ENCODE measurements at regions not wholly inside any gene's neighbourhood (a gene's known extent, or its start where the extent isn't known, plus 50 kb on each side); places are given as distances from the start of the nearest gene placed in this dataset.

GRCh38 chr7:18239212-18239611 lies 211.6 kb upstream of the PRPS1L1 start:
- TF ChIP-seq ZBTB7A (IDR thresholded peaks at IDR 0.05; ENCODE audit: low read depth) = no peak
- TF ChIP-seq EGR1 (IDR thresholded peaks at IDR 0.05) = no peak
- TF ChIP-seq USF1 (IDR thresholded peaks at IDR 0.05) = no peak
- TF ChIP-seq TEAD4 (IDR thresholded peaks at IDR 0.05) = no peak

- TF ChIP-seq TAF1 (IDR thresholded peaks at IDR 0.05; ENCODE audit: low read depth) (no peak), RAD21 (IDR thresholded peaks at IDR 0.05; ENCODE audit: low read depth) (no peak), EP300 (IDR thresholded peaks at IDR 0.05; ENCODE audit: borderline replicate concordance) (no peak), NFIC (IDR thresholded peaks at IDR 0.05) (no peak), YY1 (IDR thresholded peaks at IDR 0.05; ENCODE audit: low read depth) (no peak), CEBPB (IDR thresholded peaks at IDR 0.05) (no peak), USF1 (IDR thresholded peaks at IDR 0.05) (no peak), CREB1 (IDR thresholded peaks at IDR 0.05; ENCODE audit: low read depth) (no peak), TCF12 (IDR thresholded peaks at IDR 0.05; ENCODE audit: low read depth) (no peak)
- TF ChIP-seq, protein P1, sequence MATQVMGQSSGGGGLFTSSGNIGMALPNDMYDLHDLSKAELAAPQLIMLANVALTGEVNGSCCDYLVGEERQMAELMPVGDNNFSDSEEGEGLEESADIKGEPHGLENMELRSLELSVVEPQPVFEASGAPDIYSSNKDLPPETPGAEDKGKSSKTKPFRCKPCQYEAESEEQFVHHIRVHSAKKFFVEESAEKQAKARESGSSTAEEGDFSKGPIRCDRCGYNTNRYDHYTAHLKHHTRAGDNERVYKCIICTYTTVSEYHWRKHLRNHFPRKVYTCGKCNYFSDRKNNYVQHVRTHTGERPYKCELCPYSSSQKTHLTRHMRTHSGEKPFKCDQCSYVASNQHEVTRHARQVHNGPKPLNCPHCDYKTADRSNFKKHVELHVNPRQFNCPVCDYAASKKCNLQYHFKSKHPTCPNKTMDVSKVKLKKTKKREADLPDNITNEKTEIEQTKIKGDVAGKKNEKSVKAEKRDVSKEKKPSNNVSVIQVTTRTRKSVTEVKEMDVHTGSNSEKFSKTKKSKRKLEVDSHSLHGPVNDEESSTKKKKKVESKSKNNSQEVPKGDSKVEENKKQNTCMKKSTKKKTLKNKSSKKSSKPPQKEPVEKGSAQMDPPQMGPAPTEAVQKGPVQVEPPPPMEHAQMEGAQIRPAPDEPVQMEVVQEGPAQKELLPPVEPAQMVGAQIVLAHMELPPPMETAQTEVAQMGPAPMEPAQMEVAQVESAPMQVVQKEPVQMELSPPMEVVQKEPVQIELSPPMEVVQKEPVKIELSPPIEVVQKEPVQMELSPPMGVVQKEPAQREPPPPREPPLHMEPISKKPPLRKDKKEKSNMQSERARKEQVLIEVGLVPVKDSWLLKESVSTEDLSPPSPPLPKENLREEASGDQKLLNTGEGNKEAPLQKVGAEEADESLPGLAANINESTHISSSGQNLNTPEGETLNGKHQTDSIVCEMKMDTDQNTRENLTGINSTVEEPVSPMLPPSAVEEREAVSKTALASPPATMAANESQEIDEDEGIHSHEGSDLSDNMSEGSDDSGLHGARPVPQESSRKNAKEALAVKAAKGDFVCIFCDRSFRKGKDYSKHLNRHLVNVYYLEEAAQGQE (IDR thresholded peaks at IDR 0.05; ENCODE audit: low read depth) = no peak
These were observed 214.0 kb upstream of the PRPS1L1 start for GRCh38 chr7:18241543-18242231.

- no peak for TF ChIP-seq RAD21 (IDR thresholded peaks at IDR 0.05; ENCODE audit: low read depth)
- TF ChIP-seq TAF1 (IDR thresholded peaks at IDR 0.05; ENCODE audit: low read depth) = no peak
- no peak for TF ChIP-seq NFIC (IDR thresholded peaks at IDR 0.05)
- TF ChIP-seq EP300 (IDR thresholded peaks at IDR 0.05; ENCODE audit: borderline replicate concordance) = no peak
- TF ChIP-seq TEAD4 (IDR thresholded peaks at IDR 0.05) = no peak
- TF ChIP-seq YY1 (IDR thresholded peaks at IDR 0.05; ENCODE audit: low read depth) = no peak
- TF ChIP-seq TCF12 (IDR thresholded peaks at IDR 0.05; ENCODE audit: low read depth) = no peak
These were observed 216.1 kb upstream of the PRPS1L1 start for GRCh38 chr7:18243731-18244130.

- TF ChIP-seq TEAD4 (IDR thresholded peaks at IDR 0.05) (no peak), EP300 (IDR thresholded peaks at IDR 0.05; ENCODE audit: borderline replicate concordance) (no peak), ZBTB7A (IDR thresholded peaks at IDR 0.05; ENCODE audit: low read depth) (no peak), RAD21 (IDR thresholded peaks at IDR 0.05; ENCODE audit: low read depth) (no peak), CEBPB (IDR thresholded peaks at IDR 0.05) (no peak), YY1 (IDR thresholded peaks at IDR 0.05; ENCODE audit: low read depth) (no peak), FOXM1 (IDR thresholded peaks at IDR 0.05; ENCODE audit: borderline replicate concordance, low read depth) (no peak), CREB1 (IDR thresholded peaks at IDR 0.05; ENCODE audit: low read depth) (no peak)
- TF ChIP-seq, protein P1 (IDR thresholded peaks at IDR 0.05; ENCODE audit: low read depth) = no peak
These were observed 222.5 kb upstream of the PRPS1L1 start for GRCh38 chr7:18250133-18250532.

DNA sequence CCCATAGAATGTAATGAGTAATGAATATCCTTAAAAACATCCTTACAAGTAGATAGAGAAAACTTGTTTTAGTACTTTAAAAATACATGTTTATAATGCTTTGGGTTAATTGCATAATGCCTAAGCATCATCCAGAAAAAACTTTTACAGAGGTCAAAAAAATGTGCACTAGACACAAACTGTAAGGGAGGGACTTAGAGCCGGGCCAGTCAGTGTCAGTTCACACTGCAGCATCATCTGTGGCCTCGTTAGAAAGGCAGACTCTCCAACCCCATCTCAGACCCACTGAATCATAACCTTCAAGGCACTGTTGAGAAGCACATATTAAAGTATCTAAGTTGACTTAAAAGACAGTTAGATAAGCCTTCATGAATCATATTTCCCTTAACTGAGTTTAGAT lies 230.1 kb upstream of the PRPS1L1 start:
- TF ChIP-seq TAF1 (IDR thresholded peaks at IDR 0.05; ENCODE audit: low read depth) (no peak), YY1 (IDR thresholded peaks at IDR 0.05; ENCODE audit: low read depth) (no peak), CREB1 (IDR thresholded peaks at IDR 0.05; ENCODE audit: low read depth) (no peak), EGR1 (IDR thresholded peaks at IDR 0.05) (no peak), ZBTB7A (IDR thresholded peaks at IDR 0.05; ENCODE audit: low read depth) (no peak), TCF12 (IDR thresholded peaks at IDR 0.05; ENCODE audit: low read depth) (no peak), MAX (IDR thresholded peaks at IDR 0.05) (no peak), TEAD4 (IDR thresholded peaks at IDR 0.05) (no peak), CEBPB (IDR thresholded peaks at IDR 0.05) (no peak), USF1 (IDR thresholded peaks at IDR 0.05) (no peak), NFIC (IDR thresholded peaks at IDR 0.05) (no peak), FOXM1 (IDR thresholded peaks at IDR 0.05; ENCODE audit: borderline replicate concordance, low read depth) (no peak), EP300 (IDR thresholded peaks at IDR 0.05; ENCODE audit: borderline replicate concordance) (no peak)
- TF ChIP-seq, protein P1 (IDR thresholded peaks at IDR 0.05; ENCODE audit: low read depth) = no peak

Data from Ishikawa (cell line).